Ectodermal cell (in vitro differentiated cells): ENCODE measurements at regions not wholly inside any gene's neighbourhood (a gene's known extent, or its start where the extent isn't known, plus 50 kb on each side); places are given as distances from the start of the nearest gene placed in this dataset.

ENCODE experiments used
- H3K27ac ChIP-seq: 2 replicates; pipeline ENCODE4 v1.7.0; 2013; ENCODE audit warnings: mild to moderate bottlenecking, low read depth, low read length; ENCODE audit not compliant: insufficient read depth, poor library complexity, severe bottlenecking
- H3K27me3 ChIP-seq: 2 replicates; pipeline ENCODE4 v1.7.0; 2013; ENCODE audit warnings: mild to moderate bottlenecking, low read length; ENCODE audit not compliant: insufficient read depth, control insufficient read depth, poor library complexity, severe bottlenecking
- H3K36me3 ChIP-seq: one replicate; pipeline ENCODE4 v1.7.0; 2013; ENCODE audit warnings: low read length; ENCODE audit not compliant: control insufficient read depth, insufficient read depth
- H3K4me1 ChIP-seq: one replicate; pipeline ENCODE4 v1.7.0; 2013; ENCODE audit warnings: low read length; ENCODE audit not compliant: control insufficient read depth, insufficient read depth
- H3K4me3 ChIP-seq: 2 replicates; pipeline ENCODE4 v1.7.0; 2013; ENCODE audit warnings: low read depth, low read length, control low read depth; ENCODE audit not compliant: insufficient read depth
- H3K9me3 ChIP-seq: 2 replicates; pipeline ENCODE4 v1.7.0; 2013; ENCODE audit warnings: mild to moderate bottlenecking, low read length, moderate library complexity; ENCODE audit not compliant: control insufficient read depth
- WGBS, 2 experiments: methylation state at CpG; one replicate each; pipeline ENCODE4 v1.1.7; 2013; ENCODE audit warnings: missing lambda C conversion rate in 2 of 2; 5-methylcytosine and 5-hydroxymethylcytosine counted together

GRCh38 chr5:61907995-61908394, 398.0 kb upstream of the KIF2A start:
- Histone ChIP-seq H3K27me3 (no peaks in the 10 kb centered on the region), H3K4me3 (no peak overlapping the region), H3K4me1 (no peaks in the 10 kb centered on the region), H3K9me3 (no peaks in the 10 kb centered on the region), H3K36me3 (no peaks in the 10 kb centered on the region), H3K27ac (no peak overlapping the region)
- WGBS, 2 experiments: 90 to 96% methylated on average over 3 of the region's 4 CpGs

GRCh38 chr5:61910771-61911170, 395.2 kb upstream of the KIF2A start:
- H3K36me3 ChIP-seq: no peaks in the 10 kb centered on the region
- no peak overlapping the region for H3K4me3 ChIP-seq
- 91 to 95% methylated on average over 2 of the region's 2 CpGs for WGBS, 2 experiments
- no peak overlapping the region for H3K27ac ChIP-seq
- no peaks in the 10 kb centered on the region for H3K4me1 ChIP-seq
- no peaks in the 10 kb centered on the region for H3K27me3 ChIP-seq
- no peaks in the 10 kb centered on the region for H3K9me3 ChIP-seq

- no peaks in the 10 kb centered on the region for H3K4me1 ChIP-seq
- no peak overlapping the region for H3K4me3 ChIP-seq
- no peaks in the 10 kb centered on the region for H3K9me3 ChIP-seq
- H3K27ac ChIP-seq: no peak overlapping the region
- 93 to 94% methylated on average over 6 of the region's 6 CpGs for WGBS, 2 experiments
- no peaks in the 10 kb centered on the region for H3K27me3 ChIP-seq
- H3K36me3 ChIP-seq: no peaks in the 10 kb centered on the region
These were observed 393.4 kb upstream of the KIF2A start for GRCh38 chr5:61912559-61912958.

- Histone ChIP-seq H3K4me1 (no peaks in the 10 kb centered on the region), H3K27me3 (no peaks in the 10 kb centered on the region), H3K36me3 (no peaks in the 10 kb centered on the region), H3K27ac (no peak overlapping the region), H3K4me3 (no peak overlapping the region), H3K9me3 (no peaks in the 10 kb centered on the region)
- WGBS, 2 experiments: 85 to 90% methylated on average over 4 of the region's 4 CpGs
These were observed 390.4 kb upstream of the KIF2A start for GRCh38 chr5:61915646-61916045.

- H3K4me3 ChIP-seq: no peak overlapping the region
- H3K36me3 ChIP-seq: no peaks in the 10 kb centered on the region
- H3K4me1 ChIP-seq: no peaks in the 10 kb centered on the region
- H3K9me3 ChIP-seq: no peaks in the 10 kb centered on the region
- no peak overlapping the region for H3K27ac ChIP-seq
- H3K27me3 ChIP-seq: no peaks in the 10 kb centered on the region
- WGBS, 2 experiments: 98 to 99% methylated on average over 3 to 4 of the region's 4 CpGs
These were observed 389.1 kb upstream of the KIF2A start for GRCh38 chr5:61916621-61917620.

- H3K27ac ChIP-seq: no peak overlapping the region
- H3K27me3 ChIP-seq: no peaks in the 10 kb centered on the region
- no peak overlapping the region for H3K4me3 ChIP-seq
- H3K36me3 ChIP-seq: no peaks in the 10 kb centered on the region
- H3K4me1 ChIP-seq: no peaks in the 10 kb centered on the region
- WGBS, 2 experiments: 92 to 93% methylated on average over 2 of the region's 2 CpGs
- no peaks in the 10 kb centered on the region for H3K9me3 ChIP-seq
These were observed 387.4 kb upstream of the KIF2A start for GRCh38 chr5:61918611-61919010.

- 85 to 87% methylated on average over 6 of the region's 6 CpGs for whole genome bisulfite sequencing, 2 experiments
- no peaks in the 10 kb centered on the region for H3K9me3 ChIP-seq
- no peaks in the 10 kb centered on the region for H3K36me3 ChIP-seq
- H3K27ac ChIP-seq: no peak overlapping the region
- no peaks in the 10 kb centered on the region for H3K4me1 ChIP-seq
- no peaks in the 10 kb centered on the region for H3K27me3 ChIP-seq
- no peak overlapping the region for H3K4me3 ChIP-seq
These were observed 386.1 kb upstream of the KIF2A start for GRCh38 chr5:61919920-61920319.

- no CpG with 5 or more reads among the region's 1 CpG for WGBS, 2 experiments
- H3K27ac ChIP-seq: no peak overlapping the region
- no peaks in the 10 kb centered on the region for H3K9me3 ChIP-seq
- H3K4me1 ChIP-seq: no peaks in the 10 kb centered on the region
- no peaks in the 10 kb centered on the region for H3K27me3 ChIP-seq
- H3K36me3 ChIP-seq: no peaks in the 10 kb centered on the region
- H3K4me3 ChIP-seq: no peak overlapping the region
These were observed 381.8 kb upstream of the KIF2A start for GRCh38 chr5:61924251-61924650.

- Histone ChIP-seq H3K4me1 (no peaks in the 10 kb centered on the region), H3K36me3 (no peaks in the 10 kb centered on the region), H3K4me3 (no peak overlapping the region), H3K9me3 (no peaks in the 10 kb centered on the region), H3K27me3 (no peaks in the 10 kb centered on the region), H3K27ac (no peak overlapping the region)
These were observed 379.1 kb upstream of the KIF2A start for GRCh38 chr5:61926911-61927310.

GRCh38 chr5:61931236-61931635, 374.8 kb upstream of the KIF2A start:
- Histone ChIP-seq H3K4me1 (no peaks in the 10 kb centered on the region), H3K36me3 (no peaks in the 10 kb centered on the region), H3K4me3 (no peak overlapping the region), H3K27me3 (no peaks in the 10 kb centered on the region), H3K9me3 (no peaks in the 10 kb centered on the region), H3K27ac (no peak overlapping the region)
